ENCODE measurements at regions not wholly inside any gene's neighbourhood (a gene's known extent, or its start where the extent isn't known, plus 50 kb on each side); places are given as distances from the start of the nearest gene placed in this dataset.

DNA sequence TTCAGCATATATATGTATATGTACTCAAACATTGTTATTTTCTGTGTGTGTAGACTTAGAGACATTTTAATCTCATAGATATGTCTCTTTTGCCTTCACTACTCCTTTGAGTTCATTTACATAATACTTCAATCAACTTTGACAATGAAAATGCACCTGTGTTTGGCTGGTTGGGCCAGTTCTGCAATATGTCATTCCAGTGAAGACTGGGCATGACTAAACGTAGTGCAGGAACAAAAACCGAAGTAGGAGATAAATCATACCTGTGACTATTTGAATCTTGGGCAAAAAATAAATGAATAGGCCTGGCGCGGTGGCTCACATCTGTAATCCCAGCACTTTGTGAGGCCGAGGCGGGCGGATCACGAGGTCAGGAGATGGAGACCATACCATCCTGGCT is 640.0 kb upstream of the ANO3 start:
- TF ChIP-seq BHLHE40 (IDR thresholded peaks at IDR 0.05; ENCODE audit: low read depth, low read length): no peak
- TF ChIP-seq, protein P1, sequence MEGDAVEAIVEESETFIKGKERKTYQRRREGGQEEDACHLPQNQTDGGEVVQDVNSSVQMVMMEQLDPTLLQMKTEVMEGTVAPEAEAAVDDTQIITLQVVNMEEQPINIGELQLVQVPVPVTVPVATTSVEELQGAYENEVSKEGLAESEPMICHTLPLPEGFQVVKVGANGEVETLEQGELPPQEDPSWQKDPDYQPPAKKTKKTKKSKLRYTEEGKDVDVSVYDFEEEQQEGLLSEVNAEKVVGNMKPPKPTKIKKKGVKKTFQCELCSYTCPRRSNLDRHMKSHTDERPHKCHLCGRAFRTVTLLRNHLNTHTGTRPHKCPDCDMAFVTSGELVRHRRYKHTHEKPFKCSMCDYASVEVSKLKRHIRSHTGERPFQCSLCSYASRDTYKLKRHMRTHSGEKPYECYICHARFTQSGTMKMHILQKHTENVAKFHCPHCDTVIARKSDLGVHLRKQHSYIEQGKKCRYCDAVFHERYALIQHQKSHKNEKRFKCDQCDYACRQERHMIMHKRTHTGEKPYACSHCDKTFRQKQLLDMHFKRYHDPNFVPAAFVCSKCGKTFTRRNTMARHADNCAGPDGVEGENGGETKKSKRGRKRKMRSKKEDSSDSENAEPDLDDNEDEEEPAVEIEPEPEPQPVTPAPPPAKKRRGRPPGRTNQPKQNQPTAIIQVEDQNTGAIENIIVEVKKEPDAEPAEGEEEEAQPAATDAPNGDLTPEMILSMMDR (IDR thresholded peaks at IDR 0.05): no peak
- TF ChIP-seq MAFK (IDR thresholded peaks at IDR 0.05; ENCODE audit: partially characterized antibody): no peak
- no peak for TF ChIP-seq MYC (IDR thresholded peaks at IDR 0.05; ENCODE audit: borderline replicate concordance, low read length)
- TF ChIP-seq ZFP36 (IDR thresholded peaks at IDR 0.05; ENCODE audit: borderline replicate concordance, partially characterized antibody): no peak
- no peak for TF ChIP-seq RAD21 (conservative IDR thresholded peaks at IDR 0.05 in 1 of 2, IDR thresholded peaks at IDR 0.05 in 1 of 2)
- TF ChIP-seq ZC3H11A (IDR thresholded peaks at IDR 0.05): no peak
- TF ChIP-seq MAZ (IDR thresholded peaks at IDR 0.05; ENCODE audit: borderline replicate concordance, low read depth, low read length): no peak

Measured in A549 (cell line).